ENCODE measurements at regions not wholly inside any gene's neighbourhood (a gene's known extent, or its start where the extent isn't known, plus 50 kb on each side); places are given as distances from the start of the nearest gene placed in this dataset.

- Histone ChIP-seq H3K9me3 (no peaks in the 10 kb centered on the region), H3K36me3 (no peaks in the 10 kb centered on the region), H3K4me3 (replicated peaks in 1 of 3) (no peak overlapping the region), H3K27me3 (no peaks in the 10 kb centered on the region), H3K4me1 (no peaks in the 10 kb centered on the region), H3K27ac (no peak overlapping the region)
- TF ChIP-seq POLR2A (IDR thresholded peaks at IDR 0.05) (no peak), CTCF (IDR thresholded peaks at IDR 0.05) (no peak)
- intact Hi-C loops (cut with DNase I) = no loop called here
- WGBS, 2 donors = 90 to 92% methylated on average over 1 of the region's 1 CpG
- DNase-seq = no peak
Observed at GRCh38 chr11:87754685-87755084, 420.6 kb downstream of the RAB38 start.

- Histone ChIP-seq H3K4me1 (no peaks in the 10 kb centered on the region), H3K27me3 (no peaks in the 10 kb centered on the region), H3K4me3 (replicated peaks in 1 of 3) (no peak overlapping the region), H3K27ac (no peak overlapping the region), H3K9me3 (no peaks in the 10 kb centered on the region), H3K36me3 (no peaks in the 10 kb centered on the region)
- DNase-seq = no peak
- intact Hi-C loops (cut with DNase I) = no loop called here
- 58 to 60% methylated on average over 2 of the region's 2 CpGs for WGBS, 2 donors
- TF ChIP-seq CTCF (IDR thresholded peaks at IDR 0.05) (no peak), POLR2A (IDR thresholded peaks at IDR 0.05) (no peak)
Observed at GRCh38 chr11:87753143-87753542, 422.1 kb downstream of the RAB38 start.

- intact Hi-C loops (cut with DNase I) = no loop called here
- Histone ChIP-seq H3K36me3 (no peaks in the 10 kb centered on the region), H3K4me3 (replicated peaks in 1 of 3) (no peak overlapping the region), H3K4me1 (no peaks in the 10 kb centered on the region), H3K27me3 (no peaks in the 10 kb centered on the region), H3K27ac (no peak overlapping the region), H3K9me3 (no peaks in the 10 kb centered on the region)
- DNase-seq = no peak
- TF ChIP-seq POLR2A (IDR thresholded peaks at IDR 0.05) (no peak), CTCF (IDR thresholded peaks at IDR 0.05) (no peak)
- WGBS, 2 donors = 35 to 36% methylated on average over 2 of the region's 2 CpGs
Observed at GRCh38 chr11:87743007-87743406, 432.2 kb downstream of the RAB38 start.

- Histone ChIP-seq H3K36me3 (no peaks in the 10 kb centered on the region), H3K4me1 (no peaks in the 10 kb centered on the region), H3K9me3 (no peaks in the 10 kb centered on the region), H3K27me3 (no peaks in the 10 kb centered on the region), H3K4me3 (replicated peaks in 1 of 3) (no peak overlapping the region), H3K27ac (no peak overlapping the region)
- no peak for TF ChIP-seq POLR2A (IDR thresholded peaks at IDR 0.05)
- DNase-seq = no peak
- intact Hi-C loops (cut with DNase I) = no loop called here
- 76 to 86% methylated on average over 3 of the region's 3 CpGs for WGBS, 2 donors
Observed at GRCh38 chr11:87740968-87741367, 434.3 kb downstream of the RAB38 start.

- Histone ChIP-seq H3K4me3 (replicated peaks in 1 of 3) (no peak overlapping the region), H3K27ac (no peak overlapping the region), H3K4me1 (no peaks in the 10 kb centered on the region), H3K36me3 (no peaks in the 10 kb centered on the region), H3K27me3 (no peaks in the 10 kb centered on the region), H3K9me3 (no peaks in the 10 kb centered on the region)
- no peak for DNase-seq
- WGBS, 2 donors = 56 to 64% methylated on average over 2 of the region's 2 CpGs
- TF ChIP-seq CTCF (IDR thresholded peaks at IDR 0.05) = no peak
- TF ChIP-seq POLR2A (IDR thresholded peaks at IDR 0.05) = no peak
- intact Hi-C loops (cut with DNase I) = no loop called here
Observed at GRCh38 chr11:87740451-87740850, 434.8 kb downstream of the RAB38 start.

GRCh38 chr11:87739766-87740165 lies 435.5 kb downstream of the RAB38 start:
- H3K27ac ChIP-seq = no peak overlapping the region
- H3K4me1 ChIP-seq = no peaks in the 10 kb centered on the region
- no peaks in the 10 kb centered on the region for H3K36me3 ChIP-seq
- H3K4me3 ChIP-seq (replicated peaks in 1 of 3) = no peak overlapping the region
- no peaks in the 10 kb centered on the region for H3K27me3 ChIP-seq
- TF ChIP-seq CTCF (IDR thresholded peaks at IDR 0.05) (no peak), POLR2A (IDR thresholded peaks at IDR 0.05) (no peak)
- WGBS, 2 donors = 60 to 75% methylated on average over 1 of the region's 1 CpG
- intact Hi-C loops (cut with DNase I) = no loop called here
- no peak for DNase-seq
- no peaks in the 10 kb centered on the region for H3K9me3 ChIP-seq
